Endothelial cell of umbilical vein (primary cell): ENCODE measurements at regions not wholly inside any gene's neighbourhood (a gene's known extent, or its start where the extent isn't known, plus 50 kb on each side); places are given as distances from the start of the nearest gene placed in this dataset.

Experiments used
- CTCF ChIP-seq, 2 donors: IDR thresholded peaks; 1 replicate in 1 of 2; 2 replicates in 1 of 2; pipeline ENCODE4 v1.5.1; 2011; ENCODE audit warnings: low read length in 2 of 2, mild to moderate bottlenecking in 2 of 2, moderate library complexity in 2 of 2, control low read depth in 1 of 2, inconsistent platforms in 1 of 2, low read depth in 1 of 2; ENCODE audit not compliant: insufficient read depth in 1 of 2; ENCODE audit errors: extremely low read depth in 1 of 2
- EZH2 ChIP-seq: IDR thresholded peaks from 2 replicates; pipeline ENCODE4 v1.6.1; 2012; ENCODE audit warnings: borderline replicate concordance, low read depth, mild to moderate bottlenecking, moderate library complexity, low read length, inconsistent platforms; ENCODE audit not compliant: severe bottlenecking
- FOS ChIP-seq: IDR thresholded peaks from 2 replicates; pipeline ENCODE4 v1.6.1; 2011; ENCODE audit warnings: mild to moderate bottlenecking, low read length, moderate library complexity, borderline replicate concordance; ENCODE audit not compliant: insufficient read depth
- JUN ChIP-seq: IDR thresholded peaks from 2 replicates; pipeline ENCODE4 v1.6.1; 2011; ENCODE audit warnings: borderline replicate concordance, low read depth; ENCODE audit not compliant: insufficient read length, insufficient read depth
- POLR2A ChIP-seq: IDR thresholded peaks from 2 replicates; pipeline ENCODE4 v1.6.1; 2012; ENCODE audit warnings: low read depth, mild to moderate bottlenecking, control low read depth, low read length

DNA sequence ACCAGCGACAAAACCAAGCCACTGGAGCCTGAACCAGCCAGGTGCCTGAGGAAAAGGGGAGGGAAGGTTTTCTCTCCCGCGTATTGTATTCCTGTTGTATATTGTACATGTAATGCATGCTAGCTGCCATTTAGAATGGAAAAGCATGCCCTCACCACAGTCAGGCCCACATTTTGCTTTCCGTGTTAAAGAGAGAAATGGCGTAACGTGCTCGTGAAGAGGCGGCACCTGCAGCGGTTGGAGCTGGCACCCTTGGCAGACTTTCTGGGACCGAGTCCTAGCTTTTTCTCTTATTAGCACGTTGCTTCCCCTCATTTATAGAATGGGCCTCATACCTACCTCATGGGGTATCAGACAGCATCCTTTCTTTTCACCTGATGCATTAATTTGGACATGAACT is 135.3 kb upstream of the IRF2BP2 start:
- TF ChIP-seq CTCF (IDR thresholded peaks at IDR 0.05; ENCODE audit: extremely low read depth in 1 of 2, insufficient read depth in 1 of 2, low read depth in 1 of 2, low read length in 2 of 2) (no peak), POLR2A (no peak), JUN (no peak), FOS (no peak), EZH2 (no peak)
